ENCODE measurements at regions not wholly inside any gene's neighbourhood (a gene's known extent, or its start where the extent isn't known, plus 50 kb on each side); places are given as distances from the start of the nearest gene placed in this dataset.

DNA sequence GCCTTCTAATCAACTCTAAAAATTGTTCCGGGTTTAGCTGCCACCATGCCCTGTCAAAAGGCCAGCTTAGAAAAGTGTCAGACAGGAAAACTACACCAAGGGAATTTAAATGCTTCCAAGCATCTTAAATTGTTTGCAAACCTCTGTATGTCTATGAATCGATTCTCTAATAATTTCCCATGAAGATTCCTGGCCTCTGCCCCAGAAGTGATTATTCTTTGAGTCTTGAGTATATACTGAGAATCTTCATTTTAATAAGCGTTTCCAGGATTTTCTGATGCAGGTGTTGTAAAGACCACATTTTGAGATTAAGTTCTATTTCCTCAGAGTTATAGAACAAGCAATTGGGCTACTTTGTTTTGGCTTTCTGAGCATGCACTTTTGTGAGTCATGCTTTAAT is 471.8 kb upstream of the JAG1 start:
- no TSS peak for BruUV-seq (replicated peaks)
- Histone ChIP-seq H3K9ac (ENCODE audit: insufficient read depth, low read depth, low read length) (no peak overlapping the region), H3K36me3 (replicated peaks in 1 of 2; ENCODE audit: control insufficient read depth in 1 of 2, insufficient read depth in 2 of 2, low read length in 2 of 2) (no peaks in the 10 kb centered on the region), H2AFZ (ENCODE audit: low read length) (no peak overlapping the region), H3K79me2 (ENCODE audit: insufficient read depth, low read length) (no peaks in the 10 kb centered on the region), H4K20me1 (ENCODE audit: insufficient read depth, low read length) (no peaks in the 10 kb centered on the region), H3K27me3 (ENCODE audit: control insufficient read depth in 1 of 2, insufficient read depth in 2 of 2, low read length in 2 of 2) (no peaks in the 10 kb centered on the region; a peak in 1 of 5 replicates), H3K27ac (ENCODE audit: extremely low read length, insufficient read depth, low read length) (no peak overlapping the region), H3K4me3 (replicated peaks in 1 of 3; ENCODE audit: insufficient read depth in 1 of 3, low read depth in 2 of 3, low read length in 3 of 3) (no peak overlapping the region), H3K4me1 (ENCODE audit: insufficient read depth, low read length) (no peaks in the 10 kb centered on the region), H3K9me3 (ENCODE audit: low read length) (no peaks in the 10 kb centered on the region), H3K4me2 (ENCODE audit: low read depth, low read length) (no peak overlapping the region)
- WGBS (ENCODE audit: low lambda C conversion rate) = under 1% methylated on average over 3 of the region's 3 CpGs
- intact Hi-C loops (cut with micrococcal nuclease; ENCODE audit: unreplicated experiment) = no loop called here
- FAIRE-seq (no peak), DNase-seq (ENCODE audit: low spot score) (no peak), ATAC-seq (no peak)
- CTCF ChIA-PET (ENCODE audit: low intra/inter-chr PET ratio, low total read pairs) = no interaction called here
- POLR2A ChIA-PET = no interaction called here
- in situ Hi-C loops (cut with HindIII; ENCODE audit: extremely low pct_ligation_motif_present, low pct_unique_long_range_greater_than_20kb) = no loop called here
- TF ChIP-seq ZNF780A (CRISPR knock-in tag; IDR thresholded peaks at IDR 0.05) = no peak
- TF ChIP-seq ZNF234 (CRISPR knock-in tag; conservative IDR thresholded peaks at IDR 0.05) = no peak
- TF ChIP-seq ZNF746 (CRISPR knock-in tag; IDR thresholded peaks at IDR 0.05) = no peak
- no peak for TF ChIP-seq ZNF652 (CRISPR knock-in tag; IDR thresholded peaks at IDR 0.05; ENCODE audit: borderline replicate concordance, low read depth)
- TF ChIP-seq, protein P1, sequence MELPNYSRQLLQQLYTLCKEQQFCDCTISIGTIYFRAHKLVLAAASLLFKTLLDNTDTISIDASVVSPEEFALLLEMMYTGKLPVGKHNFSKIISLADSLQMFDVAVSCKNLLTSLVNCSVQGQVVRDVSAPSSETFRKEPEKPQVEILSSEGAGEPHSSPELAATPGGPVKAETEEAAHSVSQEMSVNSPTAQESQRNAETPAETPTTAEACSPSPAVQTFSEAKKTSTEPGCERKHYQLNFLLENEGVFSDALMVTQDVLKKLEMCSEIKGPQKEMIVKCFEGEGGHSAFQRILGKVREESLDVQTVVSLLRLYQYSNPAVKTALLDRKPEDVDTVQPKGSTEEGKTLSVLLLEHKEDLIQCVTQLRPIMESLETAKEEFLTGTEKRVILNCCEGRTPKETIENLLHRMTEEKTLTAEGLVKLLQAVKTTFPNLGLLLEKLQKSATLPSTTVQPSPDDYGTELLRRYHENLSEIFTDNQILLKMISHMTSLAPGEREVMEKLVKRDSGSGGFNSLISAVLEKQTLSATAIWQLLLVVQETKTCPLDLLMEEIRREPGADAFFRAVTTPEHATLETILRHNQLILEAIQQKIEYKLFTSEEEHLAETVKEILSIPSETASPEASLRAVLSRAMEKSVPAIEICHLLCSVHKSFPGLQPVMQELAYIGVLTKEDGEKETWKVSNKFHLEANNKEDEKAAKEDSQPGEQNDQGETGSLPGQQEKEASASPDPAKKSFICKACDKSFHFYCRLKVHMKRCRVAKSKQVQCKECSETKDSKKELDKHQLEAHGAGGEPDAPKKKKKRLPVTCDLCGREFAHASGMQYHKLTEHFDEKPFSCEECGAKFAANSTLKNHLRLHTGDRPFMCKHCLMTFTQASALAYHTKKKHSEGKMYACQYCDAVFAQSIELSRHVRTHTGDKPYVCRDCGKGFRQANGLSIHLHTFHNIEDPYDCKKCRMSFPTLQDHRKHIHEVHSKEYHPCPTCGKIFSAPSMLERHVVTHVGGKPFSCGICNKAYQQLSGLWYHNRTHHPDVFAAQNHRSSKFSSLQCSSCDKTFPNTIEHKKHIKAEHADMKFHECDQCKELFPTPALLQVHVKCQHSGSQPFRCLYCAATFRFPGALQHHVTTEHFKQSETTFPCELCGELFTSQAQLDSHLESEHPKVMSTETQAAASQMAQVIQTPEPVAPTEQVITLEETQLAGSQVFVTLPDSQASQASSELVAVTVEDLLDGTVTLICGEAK (IDR thresholded peaks at IDR 0.05) = no peak
- TF ChIP-seq, protein P1 (CRISPR knock-in tag; IDR thresholded peaks at IDR 0.05) = no peak
- no peak for TF ChIP-seq ZNF251 (CRISPR knock-in tag; IDR thresholded peaks at IDR 0.05)
- no peak for TF ChIP-seq HNRNPH1 (optimal IDR thresholded peaks at IDR 0.05; ENCODE audit: low read depth, low read length)
- TF ChIP-seq, protein P2, sequence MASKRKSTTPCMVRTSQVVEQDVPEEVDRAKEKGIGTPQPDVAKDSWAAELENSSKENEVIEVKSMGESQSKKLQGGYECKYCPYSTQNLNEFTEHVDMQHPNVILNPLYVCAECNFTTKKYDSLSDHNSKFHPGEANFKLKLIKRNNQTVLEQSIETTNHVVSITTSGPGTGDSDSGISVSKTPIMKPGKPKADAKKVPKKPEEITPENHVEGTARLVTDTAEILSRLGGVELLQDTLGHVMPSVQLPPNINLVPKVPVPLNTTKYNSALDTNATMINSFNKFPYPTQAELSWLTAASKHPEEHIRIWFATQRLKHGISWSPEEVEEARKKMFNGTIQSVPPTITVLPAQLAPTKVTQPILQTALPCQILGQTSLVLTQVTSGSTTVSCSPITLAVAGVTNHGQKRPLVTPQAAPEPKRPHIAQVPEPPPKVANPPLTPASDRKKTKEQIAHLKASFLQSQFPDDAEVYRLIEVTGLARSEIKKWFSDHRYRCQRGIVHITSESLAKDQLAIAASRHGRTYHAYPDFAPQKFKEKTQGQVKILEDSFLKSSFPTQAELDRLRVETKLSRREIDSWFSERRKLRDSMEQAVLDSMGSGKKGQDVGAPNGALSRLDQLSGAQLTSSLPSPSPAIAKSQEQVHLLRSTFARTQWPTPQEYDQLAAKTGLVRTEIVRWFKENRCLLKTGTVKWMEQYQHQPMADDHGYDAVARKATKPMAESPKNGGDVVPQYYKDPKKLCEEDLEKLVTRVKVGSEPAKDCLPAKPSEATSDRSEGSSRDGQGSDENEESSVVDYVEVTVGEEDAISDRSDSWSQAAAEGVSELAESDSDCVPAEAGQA (IDR thresholded peaks at IDR 0.05; ENCODE audit: low read depth) = no peak
- TF ChIP-seq, protein P2 (CRISPR knock-in tag; IDR thresholded peaks at IDR 0.05; ENCODE audit: borderline replicate concordance) = no peak
- no peak for TF ChIP-seq SRSF1 (optimal IDR thresholded peaks at IDR 0.05; ENCODE audit: low read depth, low read length)
